GM23338 (cell line): ENCODE measurements at regions not wholly inside any gene's neighbourhood (a gene's known extent, or its start where the extent isn't known, plus 50 kb on each side); places are given as distances from the start of the nearest gene placed in this dataset.

ENCODE experiments used
- CREB1 ChIP-seq: fragments of 250-450 bp; sonication (Bioruptor Pico); IDR thresholded peaks from 2 replicates; pipeline ENCODE4 v1.5.0; 2020; ENCODE audit warnings: low read depth, mild to moderate bottlenecking, moderate library complexity
- EZH2 ChIP-seq: fragments of 200-600 bp; sonication (generic); IDR thresholded peaks from one replicate; pipeline ENCODE4 v1.8.0; 2017; ENCODE audit warnings: antibody characterized with exemption, mild to moderate bottlenecking, low read depth; ENCODE audit not compliant: unreplicated experiment
- EZH2phosphoT487 ChIP-seq: fragments of 200-600 bp; sonication (generic); IDR thresholded peaks from one replicate; pipeline ENCODE4 v1.8.1; 2018; ENCODE audit warnings: antibody characterized with exemption; ENCODE audit not compliant: unreplicated experiment
- JUNB ChIP-seq: IDR thresholded peaks from one replicate; pipeline ENCODE4 v1.6.1; 2016; ENCODE audit warnings: antibody characterized with exemption; ENCODE audit not compliant: unreplicated experiment
- POLR2AphosphoS5 ChIP-seq: IDR thresholded peaks from 2 replicates; pipeline ENCODE4 v1.6.1; 2016; ENCODE audit warnings: antibody characterized with exemption, low read depth
- ZNF114 ChIP-seq: fragments of 250-450 bp; sonication (Bioruptor Pico); IDR thresholded peaks from 2 replicates; pipeline ENCODE4 v1.5.0; 2020; ENCODE audit warnings: mild to moderate bottlenecking, moderate library complexity
- TF ChIP-seq, protein P1 (sequence below), 2 experiments: fragments of 200-600 bp in 1 of 2; sonication (generic) in 1 of 2; conservative IDR thresholded peaks; 2 replicates each; pipeline versions ENCODE4 v1.5.1 to v1.6.1; 2016 to 2017; ENCODE audit warnings: antibody characterized with exemption in 2 of 2, low read depth in 2 of 2, mild to moderate bottlenecking in 2 of 2, moderate library complexity in 1 of 2
- TF ChIP-seq, protein P2 (sequence below): IDR thresholded peaks from 2 replicates; pipeline ENCODE4 v1.6.1; 2016; ENCODE audit warnings: antibody characterized with exemption
- TF ChIP-seq, protein P3 (sequence below): IDR thresholded peaks from one replicate; pipeline ENCODE4 v1.6.1; 2018; ENCODE audit warnings: antibody characterized with exemption; ENCODE audit not compliant: unreplicated experiment

DNA sequence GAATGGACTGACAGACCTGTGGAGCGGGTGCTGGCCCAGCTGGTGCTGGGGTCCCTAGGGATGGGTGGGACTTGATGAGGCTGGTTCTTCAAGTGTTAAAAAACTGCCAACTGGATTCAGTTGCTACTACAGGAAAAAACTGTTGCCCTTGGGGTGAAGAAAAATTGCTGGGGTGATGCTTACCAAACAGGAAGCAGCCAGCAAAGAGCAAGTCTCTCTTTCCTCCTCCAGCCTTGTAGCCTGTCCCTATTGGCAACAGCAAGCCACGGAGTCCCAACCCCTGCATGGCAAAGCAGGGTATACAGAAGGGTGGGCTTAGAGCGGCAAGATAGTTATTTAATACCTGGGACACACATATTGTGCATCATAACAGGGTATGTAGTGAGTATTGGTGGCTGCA lies 60.1 kb upstream of the ATP8A1 start:
- TF ChIP-seq, protein P1, sequence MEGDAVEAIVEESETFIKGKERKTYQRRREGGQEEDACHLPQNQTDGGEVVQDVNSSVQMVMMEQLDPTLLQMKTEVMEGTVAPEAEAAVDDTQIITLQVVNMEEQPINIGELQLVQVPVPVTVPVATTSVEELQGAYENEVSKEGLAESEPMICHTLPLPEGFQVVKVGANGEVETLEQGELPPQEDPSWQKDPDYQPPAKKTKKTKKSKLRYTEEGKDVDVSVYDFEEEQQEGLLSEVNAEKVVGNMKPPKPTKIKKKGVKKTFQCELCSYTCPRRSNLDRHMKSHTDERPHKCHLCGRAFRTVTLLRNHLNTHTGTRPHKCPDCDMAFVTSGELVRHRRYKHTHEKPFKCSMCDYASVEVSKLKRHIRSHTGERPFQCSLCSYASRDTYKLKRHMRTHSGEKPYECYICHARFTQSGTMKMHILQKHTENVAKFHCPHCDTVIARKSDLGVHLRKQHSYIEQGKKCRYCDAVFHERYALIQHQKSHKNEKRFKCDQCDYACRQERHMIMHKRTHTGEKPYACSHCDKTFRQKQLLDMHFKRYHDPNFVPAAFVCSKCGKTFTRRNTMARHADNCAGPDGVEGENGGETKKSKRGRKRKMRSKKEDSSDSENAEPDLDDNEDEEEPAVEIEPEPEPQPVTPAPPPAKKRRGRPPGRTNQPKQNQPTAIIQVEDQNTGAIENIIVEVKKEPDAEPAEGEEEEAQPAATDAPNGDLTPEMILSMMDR (conservative IDR thresholded peaks at IDR 0.05; ENCODE audit: low read depth in 2 of 2): no peak
- TF ChIP-seq POLR2AphosphoS5: no peak
- no peak for TF ChIP-seq CREB1 (CRISPR knock-in tag)
- no peak for TF ChIP-seq EZH2
- no peak for TF ChIP-seq EZH2phosphoT487
- no peak for TF ChIP-seq JUNB
- TF ChIP-seq ZNF114 (CRISPR knock-in tag): no peak
- TF ChIP-seq, protein P2, sequence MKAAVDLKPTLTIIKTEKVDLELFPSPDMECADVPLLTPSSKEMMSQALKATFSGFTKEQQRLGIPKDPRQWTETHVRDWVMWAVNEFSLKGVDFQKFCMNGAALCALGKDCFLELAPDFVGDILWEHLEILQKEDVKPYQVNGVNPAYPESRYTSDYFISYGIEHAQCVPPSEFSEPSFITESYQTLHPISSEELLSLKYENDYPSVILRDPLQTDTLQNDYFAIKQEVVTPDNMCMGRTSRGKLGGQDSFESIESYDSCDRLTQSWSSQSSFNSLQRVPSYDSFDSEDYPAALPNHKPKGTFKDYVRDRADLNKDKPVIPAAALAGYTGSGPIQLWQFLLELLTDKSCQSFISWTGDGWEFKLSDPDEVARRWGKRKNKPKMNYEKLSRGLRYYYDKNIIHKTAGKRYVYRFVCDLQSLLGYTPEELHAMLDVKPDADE: no peak
- TF ChIP-seq, protein P3, sequence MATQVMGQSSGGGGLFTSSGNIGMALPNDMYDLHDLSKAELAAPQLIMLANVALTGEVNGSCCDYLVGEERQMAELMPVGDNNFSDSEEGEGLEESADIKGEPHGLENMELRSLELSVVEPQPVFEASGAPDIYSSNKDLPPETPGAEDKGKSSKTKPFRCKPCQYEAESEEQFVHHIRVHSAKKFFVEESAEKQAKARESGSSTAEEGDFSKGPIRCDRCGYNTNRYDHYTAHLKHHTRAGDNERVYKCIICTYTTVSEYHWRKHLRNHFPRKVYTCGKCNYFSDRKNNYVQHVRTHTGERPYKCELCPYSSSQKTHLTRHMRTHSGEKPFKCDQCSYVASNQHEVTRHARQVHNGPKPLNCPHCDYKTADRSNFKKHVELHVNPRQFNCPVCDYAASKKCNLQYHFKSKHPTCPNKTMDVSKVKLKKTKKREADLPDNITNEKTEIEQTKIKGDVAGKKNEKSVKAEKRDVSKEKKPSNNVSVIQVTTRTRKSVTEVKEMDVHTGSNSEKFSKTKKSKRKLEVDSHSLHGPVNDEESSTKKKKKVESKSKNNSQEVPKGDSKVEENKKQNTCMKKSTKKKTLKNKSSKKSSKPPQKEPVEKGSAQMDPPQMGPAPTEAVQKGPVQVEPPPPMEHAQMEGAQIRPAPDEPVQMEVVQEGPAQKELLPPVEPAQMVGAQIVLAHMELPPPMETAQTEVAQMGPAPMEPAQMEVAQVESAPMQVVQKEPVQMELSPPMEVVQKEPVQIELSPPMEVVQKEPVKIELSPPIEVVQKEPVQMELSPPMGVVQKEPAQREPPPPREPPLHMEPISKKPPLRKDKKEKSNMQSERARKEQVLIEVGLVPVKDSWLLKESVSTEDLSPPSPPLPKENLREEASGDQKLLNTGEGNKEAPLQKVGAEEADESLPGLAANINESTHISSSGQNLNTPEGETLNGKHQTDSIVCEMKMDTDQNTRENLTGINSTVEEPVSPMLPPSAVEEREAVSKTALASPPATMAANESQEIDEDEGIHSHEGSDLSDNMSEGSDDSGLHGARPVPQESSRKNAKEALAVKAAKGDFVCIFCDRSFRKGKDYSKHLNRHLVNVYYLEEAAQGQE: no peak
